GM12878 (cell line): ENCODE measurements at regions not wholly inside any gene's neighbourhood (a gene's known extent, or its start where the extent isn't known, plus 50 kb on each side); places are given as distances from the start of the nearest gene placed in this dataset.

Experiments
- ATAC-seq: fragments of 200-7000 bp; cut with Tn5 transposase; 3 replicates; pipeline ENCODE4 v1.9.1; 2020; ENCODE audit warnings: mild to moderate bottlenecking, moderate library complexity
- BruUV-seq: library from RNA; stranded (reverse); fragments of 400-500 nt; replicated peaks from 2 replicates; lab custom pipeline; 2021; lab: Mats Ljungman, UMichigan
- CTCF ChIA-PET: fragments of 300-600 bp; sonication (Branson Sonifier 250); formaldehyde crosslinking; extraction: SDS; loops from one replicate; lab custom pipeline; 2021; ENCODE audit warnings: inconsistent platforms; lab: Yijun Ruan, JAX
- POLR2A ChIA-PET: fragments of 350-600 bp; formaldehyde crosslinking; extraction: SDS; loops from one replicate; lab custom pipeline; 2021; ENCODE audit warnings: inconsistent platforms; lab: Charles Lee
- RAD21 ChIA-PET: fragments of 300-600 bp; sonication (Branson Sonifier 250); formaldehyde crosslinking; loops from one replicate; lab custom pipeline; 2023; ENCODE audit warnings: antibody characterized with exemption; ENCODE audit not compliant: unreplicated experiment; lab: Charles Lee
- SMC1A ChIA-PET: fragments of 300-600 bp; sonication (Branson Sonifier 250); formaldehyde crosslinking; loops from one replicate; lab custom pipeline; 2023; ENCODE audit not compliant: unreplicated experiment, uncharacterized antibody; lab: Charles Lee
- DNase-seq: peaks from one replicate; pipeline ENCODE4 v3.0.0-alpha.2; 2011; ENCODE audit warnings: low read depth, low spot score
- FAIRE-seq: peaks from 3 replicates; lab custom pipeline; 2011; peaks lifted over from hg19 to GRCh38; lab: Jason Lieb, UNC
- H2AFZ ChIP-seq: 2 replicates; pipeline ENCODE4 v1.6.0; 2011; ENCODE audit warnings: low read depth, low read length, control low read depth; ENCODE audit not compliant: control insufficient read depth
- H3K27ac ChIP-seq: 2 replicates; pipeline ENCODE4 v1.5.1; 2011; ENCODE audit warnings: control low read depth; ENCODE audit not compliant: control insufficient read depth, insufficient read depth
- H3K27me3 ChIP-seq, 2 experiments: replicated peaks in 1 of 2; 2 replicates each; pipeline versions ENCODE4 v1.6.0 to v1.6.1; 2011; ENCODE audit warnings: low read length in 1 of 2; ENCODE audit not compliant: control insufficient read depth in 2 of 2, insufficient read depth in 2 of 2
- H3K36me3 ChIP-seq, 2 experiments: 2 replicates each; pipeline ENCODE4 v1.5.1; 2011; ENCODE audit warnings: low read length in 1 of 2; ENCODE audit not compliant: control insufficient read depth in 2 of 2, insufficient read depth in 2 of 2
- H3K4me1 ChIP-seq: 2 replicates; pipeline ENCODE4 v1.6.1; 2011; ENCODE audit warnings: mild to moderate bottlenecking, low read length, moderate library complexity, mixed read lengths; ENCODE audit not compliant: control insufficient read depth, insufficient read depth
- H3K4me2 ChIP-seq: 2 replicates; pipeline ENCODE4 v1.6.0; 2011; ENCODE audit warnings: control low read depth; ENCODE audit not compliant: control insufficient read depth, insufficient read depth
- H3K4me3 ChIP-seq: fragments of 200-600 bp; sonication (generic); 2 replicates; pipeline ENCODE4 v1.5.1; 2016
- H3K79me2 ChIP-seq: 2 replicates; pipeline ENCODE4 v1.6.0; 2011; ENCODE audit warnings: low read length; ENCODE audit not compliant: control insufficient read depth, insufficient read depth
- H3K9ac ChIP-seq: 2 replicates; pipeline ENCODE4 v1.8.0; 2011; ENCODE audit warnings: low read length, control low read depth, mixed read lengths; ENCODE audit not compliant: control insufficient read depth, insufficient read depth
- H3K9me3 ChIP-seq: replicated peaks from 3 replicates; pipeline ENCODE4 v1.5.1; 2011; ENCODE audit warnings: mild to moderate bottlenecking, low read length; ENCODE audit not compliant: control insufficient read depth, insufficient read depth
- H4K20me1 ChIP-seq: 2 replicates; pipeline ENCODE4 v1.6.0; 2011; ENCODE audit not compliant: control insufficient read depth, insufficient read depth
- CEBPB ChIP-seq, 2 experiments: fragments of 150-350 bp in 1 of 2; IDR thresholded peaks; 2 replicates each; pipeline ENCODE4 v1.6.1; 2012 to 2014; ENCODE audit warnings: low read depth in 2 of 2, low read length in 2 of 2, borderline replicate concordance in 1 of 2, inconsistent platforms in 1 of 2
- CREB1 ChIP-seq: IDR thresholded peaks from 2 replicates; pipeline ENCODE4 v1.6.1; 2012; ENCODE audit warnings: low read depth, mild to moderate bottlenecking, inconsistent platforms
- E2F4 ChIP-seq: IDR thresholded peaks from 2 replicates; pipeline ENCODE4 v1.6.1; 2012; ENCODE audit warnings: low read depth, low read length, improper control_type of control experiment
- IKZF2 ChIP-seq, 2 experiments: fragments of 450-650 bp; IDR thresholded peaks; 2 replicates each; pipeline ENCODE4 v1.6.1; 2017; ENCODE audit warnings: mild to moderate bottlenecking in 2 of 2, moderate library complexity in 2 of 2
- LARP7 ChIP-seq: fragments of 450-650 bp; IDR thresholded peaks from 2 replicates; pipeline ENCODE4 v1.6.1; 2017; ENCODE audit warnings: mild to moderate bottlenecking
- MLLT1 ChIP-seq: fragments of 450-650 bp; IDR thresholded peaks from 2 replicates; pipeline ENCODE4 v1.6.1; 2016; ENCODE audit warnings: mild to moderate bottlenecking
- MTA2 ChIP-seq: fragments of 450-650 bp; IDR thresholded peaks from 2 replicates; pipeline ENCODE4 v1.6.1; 2016; ENCODE audit warnings: low read depth, mild to moderate bottlenecking, moderate library complexity
- NRF1 ChIP-seq: conservative IDR thresholded peaks from 2 replicates; pipeline ENCODE4 v1.6.1; 2011; ENCODE audit warnings: mild to moderate bottlenecking, low read depth, low read length, improper control_type of control experiment
- SMAD5 ChIP-seq: IDR thresholded peaks from 2 replicates; pipeline ENCODE4 v1.6.1; 2016; ENCODE audit warnings: antibody characterized with exemption, low read depth
- TARDBP ChIP-seq: IDR thresholded peaks from 2 replicates; pipeline ENCODE4 v1.6.1; 2016; ENCODE audit warnings: borderline replicate concordance
- WRNIP1 ChIP-seq: IDR thresholded peaks from 2 replicates; pipeline ENCODE4 v1.6.1; 2011; ENCODE audit warnings: low read depth, low read length, improper control_type of control experiment, borderline replicate concordance
- ZBTB11 ChIP-seq: fragments of 450-650 bp; formaldehyde crosslinking; IDR thresholded peaks from 2 replicates; pipeline ENCODE4 v1.5.0; 2022; ENCODE audit warnings: mild to moderate bottlenecking, missing genetic modification characterization
- ZNF217 ChIP-seq: fragments of 450-650 bp; IDR thresholded peaks from 2 replicates; pipeline ENCODE4 v1.6.1; 2017; ENCODE audit warnings: antibody characterized with exemption, mild to moderate bottlenecking
- ZNF592 ChIP-seq: fragments of 450-650 bp; IDR thresholded peaks from 2 replicates; pipeline ENCODE4 v1.6.1; 2017; ENCODE audit warnings: mild to moderate bottlenecking, moderate library complexity
- WGBS: methylation state at CpG from one replicate; pipeline ENCODE4 v1.1.6; 2016; ENCODE audit warnings: low lambda C conversion rate; ENCODE audit not compliant: insufficient replicate concordance, insufficient coverage; ENCODE audit errors: missing lambda C conversion rate; 5-methylcytosine and 5-hydroxymethylcytosine counted together
- in situ Hi-C: fragments of 300-500 bp; cut with MboI; formaldehyde crosslinking; loops from 9 replicates; pipeline ENCODE4 v1.14.3; 2018; ENCODE audit warnings: mixed read lengths
- intact Hi-C: fragments of 100-400 bp; cut with micrococcal nuclease; formaldehyde crosslinking; loops from one replicate; pipeline ENCODE4 v1.14.2; 2022; ENCODE audit not compliant: unreplicated experiment

GRCh38 chr2:204299766-204300165 is 245.5 kb upstream of the PARD3B start:
- RAD21 ChIA-PET, result no interaction called here
- SMC1A ChIA-PET, result interaction anchor here (1.8 kb wide), 1 partner anchor 12 kb away, joined by 4 read pairs; no protein-coding TSS in a partner anchor
- Histone ChIP-seq H3K27me3 (no peaks in the 10 kb centered on the region), H4K20me1 (no peaks in the 10 kb centered on the region), H3K27ac (no peak overlapping the region), H3K36me3 (no peaks in the 10 kb centered on the region), H3K4me1 (no peaks in the 10 kb centered on the region), H3K9ac (no peak overlapping the region), H2AFZ (no peak overlapping the region), H3K79me2 (no peaks in the 10 kb centered on the region), H3K9me3 (no peaks in the 10 kb centered on the region), H3K4me3 (no peak overlapping the region), H3K4me2 (no peak overlapping the region)
- in situ Hi-C loops (no loop called here), intact Hi-C loops (no loop called here)
- ATAC-seq (no peak), FAIRE-seq (no peak), DNase-seq (no peak)
- BruUV-seq, result no TSS peak
- CTCF ChIA-PET, result no interaction called here
- 0% methylated on average over 1 of the region's 1 CpG for WGBS
- POLR2A ChIA-PET, result no interaction called here
- TF ChIP-seq IKZF2 (IDR thresholded peaks at IDR 0.05), result no peak
- no peak for TF ChIP-seq LARP7
- no peak for TF ChIP-seq ZNF217
- TF ChIP-seq ZBTB11 (CRISPR knock-in tag), result no peak
- no peak for TF ChIP-seq MTA2
- TF ChIP-seq NRF1, result no peak
- no peak for TF ChIP-seq MLLT1
- TF ChIP-seq WRNIP1, result no peak
- no peak for TF ChIP-seq CEBPB (IDR thresholded peaks at IDR 0.05; ENCODE audit: borderline replicate concordance in 1 of 2, low read depth in 2 of 2, low read length in 2 of 2)
- no peak for TF ChIP-seq E2F4
- no peak for TF ChIP-seq CREB1
- TF ChIP-seq ZNF592, result no peak
- TF ChIP-seq SMAD5, result no peak
- TF ChIP-seq TARDBP, result no peak
